Smooth muscle cell of the brain vasculature (primary cell): ENCODE measurements at regions not wholly inside any gene's neighbourhood (a gene's known extent, or its start where the extent isn't known, plus 50 kb on each side); places are given as distances from the start of the nearest gene placed in this dataset.

Source experiments
- DNase-seq: peaks from one replicate; pipeline ENCODE4 v3.0.0-alpha.2; 2012; ENCODE audit warnings: low read depth, low spot score

DNA sequence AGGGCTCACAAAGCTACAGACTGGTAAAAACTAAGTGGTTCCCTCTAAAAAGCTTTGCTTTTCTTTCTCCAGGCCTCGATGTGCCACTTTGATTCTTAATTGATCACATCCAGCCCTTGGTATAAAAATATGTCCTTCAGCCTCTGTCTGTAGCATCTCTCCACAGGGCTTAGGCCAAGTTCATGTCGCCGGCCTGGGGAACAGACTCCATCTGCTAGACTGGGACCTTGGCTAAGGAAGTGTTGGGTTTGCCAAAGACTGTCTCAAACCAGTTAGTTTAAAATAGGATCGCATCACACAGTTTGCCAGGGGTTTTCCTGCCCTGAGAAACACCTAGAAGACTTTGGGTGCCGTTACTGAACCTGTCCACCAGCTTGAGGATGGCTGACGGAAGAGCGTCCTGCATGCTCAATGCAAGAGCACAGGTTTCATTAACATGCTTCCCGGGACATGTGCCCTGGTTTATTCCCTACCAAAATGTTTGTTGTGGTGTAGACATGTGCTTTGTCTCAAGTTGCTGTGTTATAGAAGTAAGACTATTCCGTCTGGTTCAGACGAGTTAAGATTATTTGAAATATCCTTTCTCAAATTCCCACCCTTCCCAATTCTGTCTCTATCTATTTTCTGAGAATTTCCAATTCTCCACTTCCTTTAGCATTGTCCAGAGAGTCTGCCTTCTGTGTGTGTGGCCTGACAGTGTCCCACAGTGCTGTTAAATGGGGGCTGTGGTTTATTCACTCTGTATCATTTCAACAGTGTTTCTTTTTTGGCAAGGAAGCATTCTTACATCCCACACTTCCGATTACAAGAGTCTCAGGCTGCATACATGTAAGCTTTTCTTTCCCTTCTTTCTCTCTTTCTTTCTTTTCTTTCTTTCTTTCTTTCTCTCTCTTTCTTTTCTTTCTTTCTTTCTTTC, 334.7 kb downstream of the INHBA start:
- no peak for DNase-seq

DNA sequence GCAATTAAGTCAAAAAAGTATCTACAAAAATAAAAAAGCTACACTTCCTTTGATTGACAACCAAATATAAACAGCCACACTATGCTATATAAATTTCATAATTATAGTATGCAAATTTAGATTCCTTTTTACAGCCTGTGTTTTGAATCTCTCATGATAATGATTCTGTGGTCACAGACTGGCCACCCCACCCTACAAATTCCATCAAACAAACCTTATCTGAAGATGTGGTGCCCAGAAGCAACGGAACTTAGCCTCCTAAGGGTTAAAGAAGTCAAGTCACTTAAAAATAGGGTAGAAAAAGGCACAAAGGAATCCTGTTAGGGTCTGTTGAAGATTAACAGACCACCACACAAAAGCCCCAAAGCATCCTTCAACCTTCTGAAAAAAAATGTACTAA, 351.8 kb downstream of the INHBA start:
- no peak for DNase-seq

DNA sequence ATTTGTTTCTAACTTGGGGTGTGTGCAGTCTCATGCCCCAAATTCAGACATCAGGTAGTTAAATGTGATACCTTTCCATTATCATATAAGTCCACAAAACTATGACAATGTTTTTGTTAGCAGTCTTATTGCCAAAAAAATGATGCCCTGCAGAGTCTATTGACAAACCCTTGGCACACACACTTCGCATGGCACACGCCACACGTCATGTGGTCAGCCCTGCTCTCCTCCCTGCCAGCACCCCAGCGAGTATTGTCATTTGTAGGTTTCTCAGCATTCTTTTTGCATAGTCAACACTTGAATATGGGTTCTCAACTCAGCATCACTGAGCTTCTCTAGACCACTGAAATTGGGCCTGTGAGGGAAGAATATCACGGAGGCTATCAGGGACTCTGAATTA, 356.0 kb downstream of the INHBA start:
- DNase-seq = no peak

DNA sequence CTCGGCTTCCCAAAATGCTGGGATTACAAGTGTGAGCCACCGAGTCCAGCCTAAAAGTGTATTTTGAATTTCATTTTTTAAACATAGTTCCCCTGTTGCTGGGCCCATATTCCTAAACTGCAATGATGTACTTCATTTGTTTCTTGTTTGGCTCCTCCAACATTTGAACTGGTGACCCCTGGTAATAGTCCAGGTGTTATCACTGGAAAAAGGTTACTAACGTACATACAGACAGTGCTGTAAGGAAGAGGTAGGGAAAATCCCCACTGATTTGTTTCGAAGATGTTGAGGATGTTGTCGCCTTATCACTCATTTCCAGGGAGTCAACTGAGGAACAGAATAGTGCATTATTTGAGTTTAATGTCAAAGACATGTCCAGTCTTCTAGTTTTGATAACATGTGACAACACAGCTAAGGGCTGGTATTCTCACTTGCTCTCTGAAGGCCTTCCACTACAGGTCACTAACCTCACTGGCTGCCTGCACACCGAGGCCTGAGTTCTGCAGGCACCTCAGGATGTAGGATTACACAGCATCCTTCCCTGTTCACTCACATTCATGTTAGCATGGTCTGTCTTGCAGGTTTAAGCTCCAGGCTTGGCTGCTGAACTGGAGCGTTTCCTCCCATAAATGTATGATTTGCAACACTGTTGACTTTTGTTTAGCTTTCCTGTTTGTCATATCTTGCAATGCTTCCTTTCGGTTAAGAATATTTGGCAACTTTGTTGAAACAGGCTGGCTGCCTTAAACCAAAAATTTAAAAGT, 362.8 kb downstream of the INHBA start:
- DNase-seq = no peak

DNA sequence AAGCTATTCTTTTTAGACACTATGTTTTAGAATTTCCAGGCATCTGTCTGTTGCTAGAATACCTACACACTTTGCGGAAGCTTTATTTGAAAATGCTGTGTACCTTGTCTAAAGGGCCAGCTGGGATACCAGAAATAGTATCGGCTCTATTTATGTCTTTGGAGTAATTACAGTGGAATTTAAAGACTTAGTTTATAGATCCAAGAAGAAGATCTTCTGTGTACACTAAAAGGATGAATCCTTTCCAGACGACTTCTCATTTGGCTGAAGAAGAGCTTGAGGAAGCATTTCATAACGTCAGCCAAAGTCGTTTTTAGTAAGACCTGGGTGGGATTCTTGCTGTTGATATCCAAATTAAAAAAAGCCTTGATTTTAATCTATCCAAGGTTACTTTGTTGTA, 365.9 kb downstream of the INHBA start:
- no peak for DNase-seq

DNA sequence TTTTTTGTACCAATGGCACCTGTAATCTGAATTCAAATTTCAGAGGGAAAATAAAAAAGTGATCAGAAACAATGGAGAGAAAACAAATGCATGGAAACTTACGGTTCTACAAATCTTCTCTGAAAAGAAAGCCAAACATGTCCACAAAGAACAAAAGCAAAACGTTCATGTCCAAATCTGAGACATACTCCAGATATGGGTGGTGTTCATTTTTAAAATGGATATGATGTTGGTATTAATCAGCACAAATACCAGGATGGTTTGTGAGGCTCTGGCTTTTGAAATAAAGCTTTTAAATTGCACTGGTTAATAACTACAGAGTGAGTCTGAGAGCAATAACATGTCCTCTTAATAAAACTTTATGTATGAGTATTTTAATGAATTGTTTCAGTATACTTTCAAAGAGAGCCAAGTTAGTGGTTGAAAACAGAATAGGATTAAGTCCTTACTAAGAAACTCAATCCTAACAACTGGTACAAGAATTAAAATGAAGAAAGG, 366.4 kb downstream of the INHBA start:
- no peak for DNase-seq

DNA sequence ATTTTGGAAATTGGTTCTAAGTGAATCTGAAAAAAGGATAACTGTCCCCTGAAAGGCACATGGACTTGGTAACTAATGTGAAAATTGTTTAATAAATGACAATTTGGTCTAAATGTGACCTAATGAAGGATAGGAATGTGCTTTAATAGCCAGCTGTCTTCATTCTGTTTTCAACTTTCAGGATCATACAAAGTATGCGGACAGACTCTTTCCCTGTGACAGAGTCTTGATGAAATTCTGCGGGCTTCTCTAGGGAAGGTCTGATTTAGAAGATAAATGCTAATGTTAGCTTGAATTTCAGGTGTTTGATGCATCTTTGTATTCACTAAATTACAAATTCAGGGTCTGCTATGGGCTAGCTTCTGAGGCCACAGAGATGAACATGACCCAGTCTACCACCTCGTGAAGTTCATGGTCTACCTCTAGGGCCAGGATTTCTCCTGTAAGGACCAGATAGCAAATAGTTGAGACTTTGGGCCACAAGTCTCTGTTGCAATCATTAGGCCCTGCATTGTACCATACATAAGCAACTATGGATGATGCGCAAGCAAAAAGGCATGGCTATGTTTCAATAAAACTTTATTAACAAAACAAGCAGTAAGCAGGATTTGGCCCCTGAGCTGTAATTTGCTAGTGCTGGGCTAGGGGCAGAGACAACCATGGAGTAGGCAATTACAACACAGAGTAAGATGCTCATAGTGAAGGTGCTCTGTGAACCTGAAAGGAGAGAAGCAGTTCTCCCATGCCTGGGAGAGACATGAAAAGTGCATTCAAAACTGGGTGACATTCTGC, 368.6 kb downstream of the INHBA start:
- DNase-seq = no peak

DNA sequence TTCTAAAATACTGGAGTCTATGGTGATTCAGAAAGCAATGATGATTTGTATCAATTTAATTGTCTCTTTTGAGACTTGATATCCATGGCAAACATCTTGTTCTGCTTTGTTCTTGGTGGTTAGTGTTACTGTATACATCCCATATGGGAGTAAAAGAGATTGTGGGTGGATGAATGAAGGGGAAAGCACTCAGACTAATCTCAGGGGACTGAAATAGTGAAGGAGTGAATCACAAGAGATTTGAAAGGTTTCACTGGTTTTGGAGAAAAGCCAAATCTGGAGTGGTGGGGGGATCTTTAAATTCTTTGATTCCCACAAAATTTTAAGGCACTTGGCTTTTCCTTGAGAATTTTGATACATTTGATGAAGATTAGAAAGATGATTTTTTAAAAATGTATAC, 369.4 kb downstream of the INHBA start:
- DNase-seq = peak; percentile 23

DNA sequence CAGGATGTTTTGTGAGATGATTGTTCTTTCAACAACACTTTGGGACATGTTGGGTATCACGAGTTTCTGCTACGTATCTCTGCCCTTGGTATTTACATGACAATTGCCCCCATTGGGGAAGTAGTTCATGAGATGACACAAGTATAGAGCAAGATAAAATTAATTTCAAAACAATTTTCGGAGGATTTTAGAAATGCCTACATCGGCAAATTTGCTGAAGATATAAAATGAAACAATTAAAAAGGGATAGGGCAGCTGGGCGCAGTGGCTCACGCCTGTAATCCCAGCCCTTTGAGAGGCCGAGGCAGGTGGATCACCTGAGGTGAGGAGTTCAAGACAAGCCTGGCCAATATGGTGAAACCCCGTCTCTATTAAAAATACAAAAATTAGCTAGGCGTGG, 371.7 kb downstream of the INHBA start:
- DNase-seq = no peak

DNA sequence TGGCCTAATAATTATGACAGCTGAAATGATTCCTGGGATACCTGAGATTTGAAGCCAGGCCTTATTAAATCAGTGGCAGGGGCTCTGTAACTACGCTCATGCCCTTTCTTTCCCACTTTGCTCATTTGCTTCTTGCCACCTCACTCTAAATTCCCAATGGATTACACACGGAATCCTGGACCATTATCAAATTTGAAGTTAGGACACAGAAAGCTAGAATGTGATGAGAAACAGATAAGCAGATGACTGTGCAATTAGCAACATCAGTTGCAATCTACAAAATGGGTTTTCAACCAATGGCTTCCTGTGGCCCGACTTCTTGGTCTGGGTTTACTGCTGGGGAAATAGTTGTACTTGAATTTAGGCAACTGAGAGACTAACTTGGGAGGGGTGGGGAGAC, 374.3 kb downstream of the INHBA start:
- DNase-seq = no peak

DNA sequence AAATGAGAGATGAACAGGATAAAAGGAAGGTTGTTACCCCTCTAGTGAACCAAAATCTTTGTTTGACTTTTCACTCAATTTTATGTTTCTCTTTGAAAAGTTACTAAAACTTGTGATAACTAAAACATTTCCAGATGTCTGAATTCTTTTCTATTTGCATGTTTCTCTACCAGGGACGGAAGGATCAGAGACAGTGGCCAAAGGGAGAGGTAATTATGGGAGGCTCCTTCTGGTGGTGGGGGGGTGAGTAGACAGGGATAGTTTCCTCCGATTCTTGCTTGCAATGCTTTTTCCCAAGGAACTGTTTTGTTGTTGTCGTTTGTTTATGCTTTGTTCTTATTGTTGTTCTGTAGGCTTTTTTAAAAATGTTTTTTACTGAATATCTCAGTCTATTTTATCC, 374.8 kb downstream of the INHBA start:
- no peak for DNase-seq

DNA sequence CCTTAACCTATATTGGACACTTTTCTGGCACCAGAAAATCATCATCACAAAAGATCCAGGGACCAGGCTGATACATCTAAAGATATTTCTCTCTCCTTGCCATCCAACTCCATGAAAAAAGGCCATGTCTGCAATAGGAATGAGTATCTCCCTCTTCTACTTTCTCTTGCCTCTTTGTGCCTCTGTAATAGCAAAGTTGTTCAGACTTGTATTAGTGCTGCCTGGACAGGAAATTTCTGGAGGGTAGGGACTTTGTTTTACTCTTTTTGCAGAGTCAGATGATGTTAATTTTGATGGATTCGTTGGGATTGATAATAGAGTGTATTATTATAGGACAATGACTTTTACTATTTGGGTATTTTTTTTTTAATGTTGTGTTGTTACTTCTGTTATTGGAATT, 376.3 kb downstream of the INHBA start:
- DNase-seq = no peak

DNA sequence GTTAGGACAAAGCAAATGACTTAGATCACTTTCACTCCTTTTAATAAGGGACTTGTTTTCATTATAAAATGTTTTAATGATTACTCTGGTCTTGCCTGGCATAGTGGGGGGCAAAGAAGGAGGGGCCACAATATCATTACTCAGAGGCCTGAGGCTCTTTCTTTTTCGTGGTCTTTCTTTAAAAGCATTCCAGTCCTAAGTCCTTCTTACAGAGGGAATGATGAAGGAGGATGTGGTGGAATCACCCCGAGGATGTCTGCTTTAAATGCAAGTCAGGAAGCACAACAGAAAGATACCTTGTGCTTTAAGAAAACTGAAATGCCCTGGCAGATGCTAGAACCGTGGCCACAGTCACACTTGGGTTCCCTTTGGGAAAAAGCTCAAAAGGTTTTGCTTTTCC, 379.1 kb downstream of the INHBA start:
- no peak for DNase-seq

DNA sequence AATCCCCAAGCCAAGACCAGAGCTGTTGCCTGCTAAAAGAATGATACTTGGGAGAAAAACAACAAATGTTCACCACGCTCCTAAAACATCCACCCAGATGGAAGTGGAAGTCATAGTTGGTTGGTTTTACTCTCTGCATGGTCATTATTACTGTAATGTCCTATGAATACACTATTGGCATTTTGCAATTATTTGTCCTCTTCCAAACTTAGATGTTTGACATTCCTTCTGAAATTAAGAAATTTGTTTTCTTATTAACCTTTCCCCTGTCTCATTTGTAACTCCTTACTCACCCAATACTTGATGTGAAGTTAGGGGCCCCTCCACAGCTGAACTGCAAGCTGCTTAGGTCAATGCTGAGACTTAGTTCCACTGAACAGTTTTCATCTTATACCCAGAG, 383.3 kb downstream of the INHBA start:
- DNase-seq = no peak

DNA sequence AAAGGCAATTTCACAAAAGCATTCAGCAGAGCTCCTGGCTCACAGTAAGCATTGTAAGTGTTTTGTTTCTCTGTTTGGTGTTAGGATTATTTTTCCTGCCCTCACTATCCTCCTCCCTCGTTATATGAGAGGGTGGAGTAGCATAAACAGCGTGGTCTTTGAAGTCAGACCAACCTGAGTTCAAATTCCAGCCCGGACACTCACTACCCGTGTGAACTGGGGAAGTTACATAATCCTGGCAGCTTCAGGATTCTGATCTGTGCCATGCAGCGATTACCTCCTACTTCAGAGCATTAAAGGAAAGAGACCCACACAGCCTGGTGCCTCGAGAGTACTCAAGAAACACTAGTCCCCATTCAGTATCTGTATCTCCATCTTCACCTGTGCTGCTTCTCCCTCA, 386.5 kb downstream of the INHBA start:
- no peak for DNase-seq

DNA sequence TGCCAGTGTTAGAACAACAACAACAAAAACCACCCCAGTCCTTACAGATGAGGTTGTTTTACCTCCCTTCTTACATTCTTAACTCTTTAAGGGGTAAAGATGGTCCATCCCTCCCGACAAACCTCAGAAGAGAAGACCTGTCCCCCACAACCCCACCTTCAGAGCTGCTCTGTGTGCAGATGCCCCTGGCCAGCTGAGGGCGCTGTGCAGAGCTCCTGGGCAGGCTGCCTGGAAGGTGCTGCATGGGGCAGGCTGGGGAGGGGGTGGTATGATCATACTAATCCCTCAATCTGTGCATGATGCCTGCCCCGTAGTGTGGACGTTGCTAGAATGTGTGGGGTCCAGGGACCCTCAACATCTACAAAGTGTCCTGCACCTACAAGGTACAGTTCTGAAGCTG, 387.1 kb downstream of the INHBA start:
- DNase-seq = no peak

DNA sequence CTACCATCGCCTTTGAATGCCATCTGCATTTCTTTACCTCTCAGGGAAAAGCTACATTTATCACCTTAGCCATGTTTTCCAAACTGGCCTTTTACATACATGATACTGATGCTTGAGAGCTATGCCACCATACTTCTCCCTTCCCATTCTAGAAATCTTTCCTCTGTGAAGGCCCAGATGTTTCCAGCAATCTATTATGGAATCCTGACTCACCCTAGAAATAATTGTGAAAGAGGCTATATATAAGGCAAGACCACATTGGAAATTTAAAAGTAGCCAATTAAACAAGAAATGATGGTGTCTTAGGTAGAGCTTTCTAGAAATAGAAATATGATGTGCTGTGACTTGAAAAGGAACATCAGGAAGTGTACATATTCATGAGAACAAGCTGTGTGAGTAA, 389.7 kb downstream of the INHBA start:
- DNase-seq = no peak

DNA sequence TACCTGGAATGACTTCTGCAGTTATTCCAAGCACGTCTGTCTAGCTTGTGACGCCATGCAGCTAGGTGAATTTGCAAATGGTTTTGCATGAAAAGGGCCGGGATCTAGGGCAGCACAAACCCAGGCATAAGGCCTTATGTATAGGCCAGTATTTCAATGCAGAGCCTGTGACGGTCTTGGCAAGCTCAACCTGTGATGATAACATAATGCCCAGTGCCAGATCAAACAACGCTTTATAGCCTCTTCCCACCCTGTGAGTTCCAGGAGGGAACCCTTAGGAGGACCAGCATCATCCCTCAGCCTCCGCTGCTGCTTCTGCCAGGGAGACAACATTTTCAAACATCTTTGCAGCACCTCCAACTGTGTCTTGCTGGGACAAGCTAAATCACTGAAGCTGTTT, 390.7 kb downstream of the INHBA start:
- DNase-seq = no peak

DNA sequence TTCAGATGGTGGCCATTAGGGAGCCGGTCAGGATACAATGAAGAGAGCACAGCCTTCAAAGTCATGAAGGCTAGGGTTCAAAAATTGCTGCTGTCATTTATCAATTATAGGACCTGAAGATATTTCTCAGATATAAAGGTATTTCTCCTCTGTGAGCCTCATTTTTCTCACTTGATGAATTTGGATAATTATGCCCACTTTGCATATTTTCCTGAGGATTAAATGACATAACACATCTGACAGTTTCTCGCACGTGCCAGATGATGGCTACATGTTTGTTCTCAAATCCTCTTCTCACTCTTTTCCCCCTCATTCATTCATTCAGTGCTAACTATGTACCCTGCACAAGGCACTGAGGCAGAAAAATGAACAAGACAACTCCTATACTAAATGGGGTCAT, 391.6 kb downstream of the INHBA start:
- no peak for DNase-seq

DNA sequence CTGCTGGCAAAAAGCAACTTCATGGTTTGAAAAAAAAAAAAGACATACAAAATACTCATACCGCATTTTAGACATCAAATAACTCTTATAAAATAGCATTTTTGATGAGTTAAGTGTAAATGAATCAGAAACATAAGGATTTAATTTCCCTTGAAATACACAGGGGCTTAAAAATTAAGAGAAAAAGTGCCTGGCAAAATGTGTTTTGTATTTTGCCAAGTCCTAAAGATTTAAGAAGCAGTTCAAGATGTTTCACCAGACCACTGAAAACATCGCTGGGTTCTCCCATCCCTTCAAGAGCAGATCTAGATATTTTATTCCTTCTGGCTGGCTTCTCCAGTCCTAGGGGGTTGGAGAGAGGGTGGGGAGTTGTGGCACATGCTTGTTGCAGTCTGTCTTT, 396.4 kb downstream of the INHBA start:
- no peak for DNase-seq

DNA sequence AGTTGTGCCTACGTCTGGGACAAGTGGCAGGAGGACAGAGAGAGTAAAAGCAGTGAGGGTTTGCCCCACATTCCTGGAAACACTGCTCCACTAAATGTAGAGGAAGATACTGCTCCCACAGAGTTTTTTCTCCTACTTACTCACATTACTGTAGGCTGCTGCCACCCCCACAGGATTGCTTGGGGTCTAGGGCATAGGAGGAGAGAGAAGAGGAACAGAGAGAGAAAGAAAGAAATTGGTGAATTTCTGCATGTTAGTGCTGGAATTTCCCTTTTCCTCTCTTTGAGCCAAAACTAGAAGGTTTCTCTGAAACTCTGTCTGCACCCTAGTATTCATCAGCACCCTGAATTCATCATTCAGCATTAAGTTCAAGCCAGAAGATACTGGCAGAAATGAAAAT, 397.9 kb downstream of the INHBA start:
- no peak for DNase-seq

DNA sequence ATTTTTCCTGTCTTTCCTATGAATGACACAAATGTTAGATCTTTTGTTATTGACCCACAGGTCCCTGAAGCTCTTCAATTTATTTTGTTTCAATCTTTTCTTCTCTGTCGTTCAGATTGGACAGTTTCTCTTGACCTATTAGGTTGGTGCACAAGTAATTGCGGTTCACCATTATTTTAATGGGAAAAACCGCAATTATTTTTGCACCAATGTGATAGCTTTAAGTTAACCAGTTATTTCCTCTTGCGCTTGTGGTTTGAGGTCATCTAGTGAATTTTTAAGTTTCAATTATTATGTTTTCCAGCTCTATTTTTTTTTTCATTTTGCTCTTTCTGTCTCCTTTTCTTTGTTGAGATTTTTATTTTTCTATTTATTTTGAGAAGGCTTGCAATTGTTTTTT, 399.2 kb downstream of the INHBA start:
- DNase-seq = no peak
